AG09319 (cell line): ENCODE measurements at regions not wholly inside any gene's neighbourhood (a gene's known extent, or its start where the extent isn't known, plus 50 kb on each side); places are given as distances from the start of the nearest gene placed in this dataset.

Source experiments
- DNase-seq: peaks from one replicate; pipeline ENCODE4 v3.0.0-alpha.2; 2010; ENCODE audit warnings: low read depth; ENCODE audit errors: extremely low read depth
- CTCF ChIP-seq: IDR thresholded peaks from 2 replicates; pipeline ENCODE4 v1.5.1; 2011; ENCODE audit warnings: low read depth, mild to moderate bottlenecking, inconsistent platforms, low read length, moderate library complexity

- no peak for TF ChIP-seq CTCF
- no peak for DNase-seq
Measured at GRCh38 chr20:61045091-61045490, 207.0 kb upstream of the CDH4 start.

- no peak for TF ChIP-seq CTCF
Measured at GRCh38 chr20:61045876-61046585, 206.0 kb upstream of the CDH4 start.

GRCh38 chr20:61046721-61047351 lies 205.2 kb upstream of the CDH4 start:
- no peak for DNase-seq
- no peak for TF ChIP-seq CTCF

More at GRCh38 chr20:61045876-61046585, 206.0 kb upstream of the CDH4 start:
- DNase-seq = no peak

GRCh38 chr20:61047515-61047914 lies 204.5 kb upstream of the CDH4 start:
- no peak for DNase-seq
- no peak for TF ChIP-seq CTCF

- no peak for TF ChIP-seq CTCF
Measured at GRCh38 chr20:61048302-61048701, 203.8 kb upstream of the CDH4 start.

GRCh38 chr20:61049684-61050083 lies 202.4 kb upstream of the CDH4 start:
- DNase-seq = no peak
- TF ChIP-seq CTCF = no peak

More at GRCh38 chr20:61048302-61048701, 203.8 kb upstream of the CDH4 start:
- DNase-seq = no peak

GRCh38 chr20:61050336-61050890 lies 201.6 kb upstream of the CDH4 start:
- DNase-seq = no peak
- TF ChIP-seq CTCF = no peak
